GM21576 (cell line): ENCODE measurements at regions not wholly inside any gene's neighbourhood (a gene's known extent, or its start where the extent isn't known, plus 50 kb on each side); places are given as distances from the start of the nearest gene placed in this dataset.
"Not testable (repeated sequence)": the region's sequence is repeated elsewhere in the genome, so short reads cannot be mapped to it uniquely, and the experiment has no call there.

ENCODE experiments used
- ATAC-seq: cut with Tn5 transposase; IDR thresholded peaks from one replicate; pipeline ENCODE4 v1.9.1; 2021; ENCODE audit warnings: mild to moderate bottlenecking, moderate library complexity; ENCODE audit not compliant: unreplicated experiment

DNA sequence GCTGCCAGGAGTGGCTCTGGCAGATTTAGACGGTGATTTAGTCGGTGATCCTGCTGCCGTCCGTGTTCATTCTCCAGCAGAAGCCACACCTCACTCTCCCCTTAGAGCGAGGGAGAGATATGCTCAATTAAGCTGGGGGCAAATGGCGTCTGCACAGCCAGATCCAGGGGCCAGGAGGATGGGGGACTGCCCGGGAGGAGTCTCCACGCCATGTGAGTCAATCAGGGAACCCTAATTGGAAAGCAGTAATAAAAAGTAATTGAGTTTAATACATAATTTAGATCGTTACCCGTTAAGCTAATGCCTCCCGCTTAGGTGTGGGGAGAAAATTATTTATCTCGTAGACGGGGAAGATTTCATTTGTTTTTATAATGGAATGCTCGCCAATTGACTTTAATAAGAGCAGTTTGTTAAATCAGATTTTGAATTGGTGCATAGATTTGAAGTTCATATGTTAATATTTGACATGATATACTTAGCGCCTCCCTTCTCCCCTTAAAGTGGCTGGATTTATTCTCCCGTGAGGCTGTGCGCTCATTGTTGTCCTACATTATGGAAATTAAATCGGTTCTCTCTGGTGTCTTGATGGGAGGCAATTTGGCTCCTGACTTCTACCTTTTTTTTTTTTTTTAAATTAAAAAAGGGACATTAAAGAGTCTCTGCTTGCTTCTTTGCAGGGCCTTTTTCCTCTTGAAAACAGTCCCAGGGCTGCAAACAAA, 104.9 kb upstream of the C14orf180 start:
- ATAC-seq = no peak

DNA sequence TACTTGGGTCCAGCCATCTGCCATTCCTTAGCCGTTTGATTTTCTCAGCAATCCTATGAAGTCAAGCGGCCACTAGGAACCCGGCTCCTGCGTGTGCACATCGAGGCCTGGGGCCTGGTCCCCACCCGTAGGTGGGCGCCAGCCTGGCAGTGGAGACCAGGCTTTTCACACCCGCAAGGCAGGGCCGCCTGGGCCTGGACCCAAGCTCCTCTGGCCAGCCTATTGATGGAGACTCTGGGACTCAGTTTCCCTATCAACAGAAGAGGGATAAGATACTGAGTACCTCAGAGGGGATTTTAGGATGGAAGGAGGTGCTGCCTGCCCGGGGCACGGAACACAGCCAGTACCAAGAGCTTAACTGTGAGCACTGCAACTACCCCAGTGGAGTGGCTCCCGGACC, 104.3 kb upstream of the C14orf180 start:
- no peak for ATAC-seq

DNA sequence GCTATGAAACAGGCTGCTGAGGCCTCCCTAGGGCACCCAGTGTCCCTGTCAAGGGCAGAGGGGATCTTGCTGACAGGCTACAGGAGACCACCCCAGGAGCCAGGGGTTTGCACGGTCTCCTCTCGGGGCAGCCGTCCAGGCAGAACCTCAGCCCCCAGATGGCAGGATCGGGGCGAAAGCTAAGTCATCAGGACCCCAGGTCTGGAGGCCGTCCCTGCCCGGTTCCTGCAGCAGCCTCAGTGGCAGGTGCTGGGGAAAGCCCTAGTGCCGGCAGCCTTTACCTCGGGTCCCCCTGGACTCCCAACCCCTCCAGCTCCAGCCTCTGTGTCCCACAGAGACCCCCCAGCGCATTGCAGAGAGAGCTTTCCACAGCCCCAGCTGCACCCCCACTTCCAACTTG, 103.8 kb upstream of the C14orf180 start:
- no peak for ATAC-seq

DNA sequence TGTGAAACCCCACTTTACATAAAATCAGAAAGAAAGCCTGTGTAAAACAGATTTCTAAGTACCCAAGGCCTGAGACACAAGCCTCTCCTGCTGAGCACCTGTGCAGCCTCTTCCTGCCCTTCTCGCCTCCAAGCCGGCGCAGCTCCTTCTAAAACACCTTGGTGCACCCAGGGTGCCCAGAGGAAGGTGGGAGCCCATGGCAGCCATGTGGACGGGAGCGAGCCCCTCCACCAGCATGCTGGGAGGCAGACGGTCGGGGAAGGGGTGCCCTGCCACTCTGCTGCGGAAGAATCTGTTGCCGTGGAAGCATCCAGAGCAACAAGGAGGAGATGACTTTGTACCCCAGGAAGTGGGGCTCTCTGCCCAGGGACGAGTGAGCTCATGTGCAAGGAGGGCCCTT, 103.1 kb upstream of the C14orf180 start:
- no peak for ATAC-seq

DNA sequence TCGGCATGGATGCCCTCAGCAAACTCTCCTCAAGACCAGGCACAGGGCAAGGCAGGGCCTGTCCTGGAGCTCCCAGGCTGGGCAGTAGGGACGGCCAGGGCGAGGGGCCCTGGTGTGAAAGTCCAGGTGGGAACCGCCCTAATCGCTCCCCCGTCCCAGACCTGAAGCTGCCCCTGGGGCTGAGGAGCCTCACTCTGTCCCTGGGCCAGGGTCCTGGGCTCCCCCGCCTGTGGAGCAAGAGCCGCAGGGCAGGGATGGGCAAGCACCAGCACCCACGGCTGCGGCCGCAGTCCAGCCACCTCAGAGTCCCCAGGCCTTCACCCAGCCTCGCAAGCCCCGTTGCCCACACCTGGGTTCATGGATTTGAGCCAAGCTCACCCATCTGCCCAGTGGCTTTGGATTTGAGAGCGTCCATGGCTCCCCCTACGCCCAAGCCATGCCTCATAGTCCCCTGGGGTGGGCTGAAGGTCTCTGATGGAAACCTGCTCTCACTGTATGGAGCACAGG, 102.4 kb upstream of the C14orf180 start:
- ATAC-seq = no peak

DNA sequence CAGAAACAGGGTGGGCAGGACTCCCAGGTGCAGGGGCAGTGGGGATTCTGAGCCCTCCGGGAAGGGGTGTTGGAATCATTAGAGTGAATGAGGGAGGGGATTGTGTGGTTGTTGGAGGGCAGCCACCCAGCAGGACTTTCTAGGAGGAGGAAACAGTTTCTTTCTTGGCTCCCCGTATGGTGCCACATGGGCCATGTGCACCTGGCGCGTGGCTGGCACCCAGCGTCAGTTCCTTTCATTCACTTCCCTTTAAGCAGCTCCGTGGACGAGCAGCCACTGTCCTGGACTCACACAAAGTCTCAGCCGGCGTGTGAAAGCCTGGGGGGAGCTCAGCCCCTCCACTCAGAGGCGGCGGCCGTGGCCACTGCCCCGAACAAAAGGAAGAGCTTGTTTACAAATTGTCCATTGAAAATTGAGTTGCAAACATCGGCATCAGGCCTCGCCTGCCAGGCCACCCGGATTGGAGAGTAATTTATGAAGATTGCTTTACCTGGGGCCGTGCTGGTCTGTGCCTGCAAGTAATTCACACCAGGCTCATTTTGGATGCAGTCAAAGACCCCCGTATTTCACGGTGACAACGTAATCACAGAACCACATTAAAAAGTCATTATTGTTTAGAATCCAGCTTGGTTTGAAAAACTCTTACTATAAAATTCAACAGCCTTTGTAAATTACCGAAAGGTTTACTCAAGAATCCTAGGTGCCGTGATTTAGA, 101.7 kb upstream of the C14orf180 start:
- no peak for ATAC-seq

DNA sequence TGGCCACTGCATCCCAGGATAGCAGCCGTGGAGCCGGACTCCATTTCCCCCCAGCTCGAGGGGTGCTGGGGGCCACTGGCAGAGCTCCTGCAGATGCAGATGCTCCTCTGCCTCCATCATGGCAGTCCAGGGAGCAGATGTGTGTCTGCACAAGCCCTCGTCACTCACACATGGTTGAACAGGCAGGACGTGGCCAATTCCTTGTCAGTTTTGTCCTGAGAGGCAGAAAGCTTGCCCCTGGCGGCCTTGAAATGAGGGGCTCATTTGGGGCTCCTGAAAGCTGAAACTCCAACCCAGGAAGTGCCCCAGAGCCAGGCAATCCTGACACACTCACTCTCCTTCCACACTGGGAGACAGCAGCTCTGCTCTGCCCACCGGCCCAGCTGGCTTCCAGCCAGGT, 100.9 kb upstream of the C14orf180 start:
- no peak for ATAC-seq

DNA sequence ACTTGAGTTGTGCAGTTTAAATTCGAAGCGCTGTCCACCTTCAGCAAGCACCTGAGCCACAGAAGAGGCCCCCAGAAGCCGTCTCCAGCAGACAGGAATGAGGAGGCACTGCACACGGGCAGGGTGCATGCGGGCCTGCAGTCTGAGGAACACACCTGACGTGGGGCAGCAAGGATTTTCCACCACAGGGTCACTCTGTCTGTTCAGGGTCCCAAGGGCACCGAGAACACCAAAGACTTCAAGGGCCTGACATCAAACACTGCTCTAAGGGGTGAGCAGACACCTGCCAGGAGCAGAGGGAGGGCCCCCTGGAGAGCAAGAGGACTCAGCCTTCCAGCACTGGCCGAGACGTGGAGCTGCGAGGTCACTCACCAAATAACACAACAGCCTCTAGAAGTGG, 99.7 kb upstream of the C14orf180 start:
- no peak for ATAC-seq

DNA sequence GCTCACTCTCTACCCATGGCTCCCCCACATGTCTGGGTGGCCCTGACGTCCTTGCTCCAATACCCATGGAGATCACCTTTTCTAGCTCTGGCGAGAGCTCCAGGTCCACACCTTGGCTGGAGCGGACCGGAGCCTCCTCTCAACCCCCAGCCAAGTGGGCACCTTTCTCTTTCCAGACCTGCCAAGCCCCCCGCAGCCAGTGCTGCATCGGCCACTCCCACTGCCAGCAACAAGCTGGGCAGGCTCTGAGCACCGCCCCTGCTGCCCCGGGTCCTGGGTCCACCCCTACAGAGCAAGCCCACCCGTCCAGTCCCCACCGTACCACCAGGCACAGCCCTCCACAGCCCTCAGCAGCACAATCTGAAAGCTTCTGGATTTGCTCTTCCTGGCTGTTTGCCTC, 98.2 kb upstream of the C14orf180 start:
- no peak for ATAC-seq

DNA sequence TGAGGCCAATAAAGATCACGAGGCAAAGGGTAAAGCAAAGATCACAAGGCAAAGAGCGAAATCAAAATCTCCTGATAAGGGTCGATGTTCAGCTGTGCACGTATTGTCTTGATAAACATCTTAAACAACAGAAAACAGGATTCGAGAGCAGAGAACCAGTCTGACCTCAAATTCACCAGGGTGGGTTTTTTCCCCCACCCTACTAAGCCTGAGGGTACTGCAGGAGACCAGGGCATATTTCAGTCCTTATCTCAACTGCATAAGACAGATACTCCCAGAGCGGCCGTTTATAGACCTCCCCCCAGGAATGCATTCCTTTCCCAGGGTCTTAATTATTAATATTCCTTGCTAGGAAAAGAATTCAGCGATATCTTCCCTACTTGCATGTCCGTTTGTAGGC, 97.5 kb upstream of the C14orf180 start:
- ATAC-seq = not testable (repeated sequence)

DNA sequence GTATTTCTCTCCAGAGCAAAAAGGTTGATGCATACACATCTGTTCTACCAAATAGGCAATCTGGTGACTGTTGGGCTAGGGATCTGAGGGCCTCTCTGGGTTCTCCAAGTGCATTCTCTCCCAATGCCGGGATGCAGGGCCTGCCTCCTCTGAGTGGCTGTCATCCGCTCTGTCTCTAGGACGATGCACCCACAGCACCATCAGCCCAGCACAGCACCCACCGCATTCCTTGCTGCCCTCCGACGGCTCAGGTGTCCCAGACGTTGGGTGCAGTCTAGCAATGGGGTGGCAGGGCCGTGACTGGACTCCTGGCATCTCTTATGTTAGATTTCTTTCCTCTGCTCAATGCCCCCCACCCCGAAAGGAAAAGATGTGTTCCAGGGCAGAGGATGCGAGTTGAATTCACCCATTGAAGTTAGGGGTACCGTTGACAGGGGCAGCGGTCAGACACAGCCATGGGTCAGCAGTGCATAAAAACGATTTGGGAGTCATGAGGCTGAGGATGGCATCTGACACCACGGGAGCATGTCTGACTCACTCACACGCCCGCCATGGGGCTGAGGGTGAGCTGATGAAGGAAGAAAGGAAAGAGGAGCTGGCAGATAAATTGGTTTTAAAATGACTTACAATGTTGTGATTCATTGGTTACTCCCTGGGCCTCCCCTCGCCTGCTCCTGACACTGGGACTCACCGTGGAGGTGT, 93.2 kb upstream of the C14orf180 start:
- ATAC-seq = no peak

DNA sequence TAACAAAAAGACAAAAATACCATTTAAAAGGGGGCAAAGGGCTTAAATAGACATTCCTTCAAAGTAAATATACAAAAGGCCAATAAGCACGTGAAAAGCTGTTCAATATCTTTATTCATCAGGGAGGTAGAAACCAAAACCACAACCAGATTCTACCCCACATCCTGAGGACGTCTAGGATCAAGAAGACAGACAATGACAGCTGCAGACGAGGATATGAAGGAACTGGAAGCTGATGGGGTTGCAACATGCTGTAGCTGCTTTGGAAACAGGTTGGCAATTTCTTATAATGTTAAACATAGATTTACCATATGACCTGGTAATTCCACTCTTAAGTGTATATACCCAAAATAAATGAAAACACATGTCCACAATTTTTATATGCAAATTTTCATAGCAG, 85.1 kb upstream of the C14orf180 start:
- ATAC-seq = no peak

DNA sequence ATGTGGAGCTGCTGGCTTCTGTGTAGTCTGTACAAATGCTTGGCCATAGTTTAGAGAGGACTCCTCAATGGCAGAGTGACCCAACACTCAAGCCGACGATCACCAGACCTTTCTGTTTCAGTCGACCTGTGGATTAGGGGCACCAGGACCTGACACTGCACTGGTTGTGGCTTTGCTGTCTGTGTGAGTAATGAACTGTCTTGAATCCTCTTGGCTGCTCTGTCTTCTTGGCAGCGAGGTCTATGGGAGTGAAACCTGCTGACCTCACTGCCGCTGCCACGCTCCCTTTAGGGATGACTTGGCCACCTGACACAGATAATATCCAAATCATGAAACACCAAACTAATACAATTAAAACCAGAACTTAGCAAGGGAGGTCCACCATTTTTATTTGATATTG, 83.5 kb upstream of the C14orf180 start:
- ATAC-seq = no peak

DNA sequence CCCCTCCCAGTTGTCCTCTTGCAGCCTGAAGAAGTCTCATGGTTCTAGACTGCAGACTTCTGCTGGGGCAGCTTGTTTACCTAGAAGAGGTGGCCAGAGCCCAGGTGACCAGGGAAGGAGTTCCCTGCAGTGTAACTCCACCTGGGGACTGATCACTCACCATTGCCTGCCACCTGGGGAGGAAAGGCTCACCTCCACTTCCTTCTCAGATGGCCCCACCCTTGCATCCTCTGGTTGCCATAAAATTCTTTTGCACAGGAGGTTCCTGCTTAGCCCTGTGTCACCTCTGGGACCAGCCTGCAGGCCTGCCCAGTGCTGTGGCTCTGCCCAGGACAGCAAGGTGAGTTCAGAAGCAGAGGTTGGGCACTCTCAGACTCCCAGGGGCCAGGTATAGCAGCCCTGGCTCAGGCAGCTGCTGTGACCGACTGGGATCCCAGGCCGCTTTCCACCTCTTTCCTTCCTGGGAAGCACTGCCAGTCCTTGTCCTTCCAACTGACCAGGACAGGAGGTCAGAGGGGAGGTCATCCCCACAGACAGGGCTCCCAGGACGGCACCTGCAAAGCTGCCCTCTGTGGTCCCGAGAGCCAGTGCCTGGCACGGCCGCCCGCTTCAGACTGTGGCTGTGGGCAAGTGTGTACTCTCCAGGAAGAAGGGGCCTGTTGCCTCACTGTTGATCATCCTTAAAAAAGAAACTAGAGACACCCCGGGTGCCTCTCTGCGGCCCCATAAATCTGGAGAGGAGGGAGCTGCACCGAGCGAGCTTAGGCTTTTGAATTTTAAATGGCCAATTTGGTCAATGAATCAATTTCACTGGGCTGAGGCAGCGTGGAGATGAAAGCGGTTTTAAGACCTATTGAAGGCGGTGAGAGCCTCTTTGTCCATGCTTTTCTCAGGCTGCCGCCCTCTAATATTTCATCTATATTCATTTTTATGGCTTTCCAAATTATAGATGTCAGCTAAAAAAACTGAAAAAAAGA, 79.5 kb upstream of the C14orf180 start:
- no peak for ATAC-seq

DNA sequence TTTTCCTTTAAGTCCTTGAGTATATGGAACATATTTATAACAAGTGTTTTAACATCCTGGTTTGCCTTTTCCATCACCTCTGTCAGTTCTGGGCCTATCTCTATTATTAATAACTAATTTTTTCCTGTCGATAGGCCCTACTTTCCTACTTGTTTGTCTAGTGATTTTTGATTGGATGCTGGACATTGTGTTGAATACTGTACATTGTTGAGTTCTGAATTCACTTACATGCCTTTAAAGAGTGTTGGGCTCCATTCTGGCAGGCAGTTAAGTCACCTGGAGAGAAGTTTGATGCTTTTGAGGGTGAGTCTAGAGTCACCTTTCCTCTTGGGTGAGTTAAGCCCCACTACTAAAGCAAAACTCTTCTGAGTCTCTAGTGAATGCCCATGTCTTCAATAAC, 77.5 kb upstream of the C14orf180 start:
- no peak for ATAC-seq

DNA sequence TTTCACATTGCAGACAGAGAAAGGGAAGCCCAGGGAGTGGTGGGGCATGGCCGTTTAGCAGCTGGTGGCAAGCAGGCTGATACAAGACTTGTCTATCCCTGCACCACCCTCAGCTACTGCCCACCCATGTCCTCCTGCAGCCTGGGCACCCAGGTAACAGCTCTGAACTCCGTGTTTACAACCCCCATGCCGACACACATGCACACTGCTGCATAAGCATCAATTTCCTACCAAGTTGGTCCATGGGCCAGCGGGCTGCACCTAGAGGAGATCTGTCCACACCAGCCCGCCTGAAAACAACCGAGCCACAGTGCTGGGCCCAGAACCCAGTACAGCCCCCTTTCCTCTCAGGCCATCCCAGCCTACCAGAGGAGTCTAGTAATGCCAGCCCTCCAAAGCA, 75.9 kb upstream of the C14orf180 start:
- ATAC-seq = no peak

DNA sequence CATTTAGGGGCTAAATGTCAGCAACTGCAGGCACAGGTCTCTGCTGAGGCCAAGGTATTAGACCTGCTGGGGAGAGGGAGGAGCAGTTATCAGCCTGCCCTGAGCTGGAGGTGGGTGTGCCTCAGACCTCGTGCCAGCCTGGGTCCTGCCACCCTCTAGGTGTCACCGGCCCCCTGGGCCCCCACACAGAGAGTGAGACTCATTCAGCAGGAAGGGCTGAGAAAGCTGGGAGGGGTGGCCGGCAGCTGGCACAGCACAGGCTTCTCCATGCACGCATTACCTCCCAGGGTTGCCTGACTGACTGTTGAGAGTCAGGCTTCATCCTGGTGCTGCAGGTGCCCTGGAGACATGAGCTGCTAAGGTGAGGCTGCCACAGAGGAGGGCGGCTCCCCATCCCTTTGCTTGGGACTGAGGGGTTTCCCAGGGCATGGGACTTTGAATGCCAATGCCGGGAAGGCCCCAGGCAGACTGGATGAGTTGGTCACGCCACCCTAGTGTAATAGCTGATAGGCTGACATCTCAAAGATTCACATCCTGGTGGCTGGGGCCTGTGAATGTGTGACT, 75.3 kb upstream of the C14orf180 start:
- no peak for ATAC-seq

DNA sequence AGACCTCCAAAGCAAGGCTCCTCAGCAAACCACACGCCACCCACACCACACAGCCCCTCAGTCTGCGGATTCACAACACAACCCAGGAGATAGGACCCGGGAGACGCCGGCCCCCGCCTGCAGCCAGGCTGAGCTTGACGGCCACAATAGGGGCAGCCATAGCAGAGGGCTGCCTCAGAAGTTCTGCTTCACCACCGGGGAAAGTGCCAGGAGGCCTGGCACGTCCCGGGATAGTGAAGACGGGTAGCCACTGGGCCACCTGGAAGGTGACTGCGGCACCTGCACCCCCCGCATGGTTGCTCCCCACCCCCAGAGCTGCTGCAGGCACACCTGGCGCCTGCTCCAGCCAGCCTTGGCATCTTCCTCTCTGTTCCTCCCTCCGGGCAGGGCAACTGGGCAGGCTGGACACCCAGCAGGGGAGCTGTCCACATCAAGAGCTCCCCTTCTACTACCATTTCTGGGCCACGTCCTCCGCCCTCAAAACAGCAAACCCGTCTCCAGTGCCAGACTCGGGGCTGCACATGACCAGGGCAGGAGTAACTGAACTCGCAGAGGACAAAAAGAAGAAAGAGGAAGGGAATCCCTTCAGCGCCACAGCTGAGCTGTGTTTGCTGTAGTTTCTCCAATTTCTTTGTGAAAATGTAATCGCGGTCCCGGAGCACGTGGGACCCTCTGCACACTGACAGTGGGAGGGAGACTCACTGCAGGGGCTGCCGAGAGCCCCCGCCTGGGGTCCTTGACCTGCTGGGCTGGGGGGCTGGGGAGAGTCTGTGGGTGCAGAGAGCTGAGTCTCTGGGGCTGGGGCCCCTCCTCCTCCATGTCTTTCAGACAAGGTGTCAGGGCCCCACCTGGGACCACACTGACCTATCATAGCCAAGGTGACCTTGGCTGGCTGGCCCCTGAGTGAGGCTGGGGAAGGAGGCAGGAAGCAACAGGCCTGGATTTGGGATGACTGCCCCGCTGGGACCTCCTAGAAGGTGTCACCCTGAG, 74.2 kb upstream of the C14orf180 start:
- no peak for ATAC-seq
